H1 (cell line): ENCODE measurements at regions not wholly inside any gene's neighbourhood (a gene's known extent, or its start where the extent isn't known, plus 50 kb on each side); places are given as distances from the start of the nearest gene placed in this dataset.

ENCODE experiments used
- CTCF ChIA-PET: fragments of 300-600 bp; sonication (Branson Sonifier 250); formaldehyde crosslinking; loops from one replicate; lab custom pipeline; 2021; ENCODE audit not compliant: partially characterized antibody; lab: Charles Lee
- POLR2A ChIA-PET: fragments of 300-600 bp; sonication (Branson Sonifier 250); formaldehyde crosslinking; loops from one replicate; lab custom pipeline; 2021; ENCODE audit warnings: inconsistent platforms; ENCODE audit not compliant: partially characterized antibody; lab: Charles Lee
- DNase-seq, 2 experiments: peaks; one replicate each; pipeline versions ENCODE4 v3.0.0 to v3.0.0-alpha.2; 2010 to 2022; ENCODE audit warnings: low spot score in 2 of 2, low read depth in 1 of 2, mixed read lengths in 1 of 2
- FAIRE-seq: peaks from 2 replicates; lab custom pipeline; 2011; peaks lifted over from hg19 to GRCh38; lab: Jason Lieb, UNC
- H2AFZ ChIP-seq: 2 replicates; pipeline ENCODE4 v1.8.1; 2012; ENCODE audit warnings: low read length, inconsistent platforms
- H2AK5ac ChIP-seq: 2 replicates; pipeline ENCODE4 v1.6.1; 2013; ENCODE audit warnings: low read depth, low read length
- H2BK120ac ChIP-seq: replicated peaks from 2 replicates; pipeline ENCODE3; 2013; ENCODE audit warnings: low read depth, low read length, inconsistent platforms
- H2BK12ac ChIP-seq: 2 replicates; pipeline ENCODE4 v1.6.1; 2013; ENCODE audit warnings: low read depth, low read length
- H2BK15ac ChIP-seq: 2 replicates; pipeline ENCODE4 v1.6.1; 2013; ENCODE audit warnings: low read length
- H2BK20ac ChIP-seq: 2 replicates; pipeline ENCODE4 v1.6.1; 2013; ENCODE audit warnings: low read length
- H2BK5ac ChIP-seq: 2 replicates; pipeline ENCODE4 v1.6.1; 2013; ENCODE audit warnings: low read depth, low read length
- H3K14ac ChIP-seq: 2 replicates; pipeline ENCODE4 v1.6.1; 2013; ENCODE audit warnings: inconsistent platforms; ENCODE audit not compliant: insufficient read length
- H3K18ac ChIP-seq: 2 replicates; pipeline ENCODE4 v1.6.1; 2013; ENCODE audit warnings: low read length; ENCODE audit errors: extremely low read depth
- H3K23ac ChIP-seq: 2 replicates; pipeline ENCODE4 v1.6.1; 2013; ENCODE audit warnings: inconsistent platforms; ENCODE audit not compliant: insufficient read length
- H3K23me2 ChIP-seq: 2 replicates; pipeline ENCODE4 v1.6.1; 2013; ENCODE audit warnings: low read depth, low read length
- H3K27ac ChIP-seq: 2 replicates; pipeline ENCODE4 v1.6.1; 2011; ENCODE audit warnings: low read depth, low read length, inconsistent platforms
- H3K27me3 ChIP-seq, 4 experiments: replicated peaks in 1 of 4; 1 replicate in 1 of 4; 2 replicates in 3 of 4; pipeline versions ENCODE4 v1.6.1 to v1.8.1; 2011 to 2013; ENCODE audit warnings: low read length in 3 of 4, mild to moderate bottlenecking in 3 of 4, inconsistent platforms in 2 of 4, mixed read lengths in 2 of 4, moderate library complexity in 1 of 4; ENCODE audit not compliant: control insufficient read depth in 3 of 4, insufficient read depth in 3 of 4; ENCODE audit errors: extremely low read depth in 1 of 4
- H3K36me3 ChIP-seq, 4 experiments: 2 replicates each; pipeline versions ENCODE4 v1.6.1 to v1.8.1; 2011 to 2013; ENCODE audit warnings: mild to moderate bottlenecking in 4 of 4, low read length in 3 of 4, moderate library complexity in 2 of 4, control low read depth in 1 of 4, inconsistent platforms in 1 of 4; ENCODE audit not compliant: insufficient read depth in 4 of 4, control insufficient read depth in 2 of 4
- H3K4ac ChIP-seq: replicated peaks from 2 replicates; pipeline ENCODE3; 2013; ENCODE audit warnings: low read length, low read depth, mixed read lengths, inconsistent platforms; ENCODE audit not compliant: insufficient read length
- H3K4me1 ChIP-seq, 4 experiments: replicated peaks in 1 of 4; 1 replicate in 1 of 4; 2 replicates in 3 of 4; pipeline versions ENCODE4 v1.6.1 to v1.8.1; 2011 to 2013; ENCODE audit warnings: low read length in 3 of 4, inconsistent platforms in 2 of 4, mixed read lengths in 1 of 4; ENCODE audit not compliant: insufficient read depth in 4 of 4, control insufficient read depth in 3 of 4
- H3K4me2 ChIP-seq, 2 experiments: 2 replicates each; pipeline versions ENCODE4 v1.6.1 to v1.8.1; 2011 to 2013; ENCODE audit warnings: low read depth in 2 of 2, low read length in 2 of 2, control low read depth in 1 of 2, inconsistent platforms in 1 of 2, mild to moderate bottlenecking in 1 of 2; ENCODE audit not compliant: insufficient read depth in 1 of 2
- H3K4me3 ChIP-seq, 4 experiments: fragments of 200-600, 300-600 bp in 1 of 4; sonication (generic), shearing (Covaris generic), sonication (Bioruptor Twin) in 1 of 4; 2 replicates each; pipeline versions ENCODE4 v1.5.1 to v1.8.1; 2011 to 2016; ENCODE audit warnings: low read length in 4 of 4, low read depth in 3 of 4, control low read depth in 2 of 4, inconsistent platforms in 2 of 4, mild to moderate bottlenecking in 2 of 4, mixed read lengths in 1 of 4, moderate library complexity in 1 of 4; ENCODE audit not compliant: insufficient read depth in 2 of 4; ENCODE audit errors: extremely low read depth in 1 of 4
- H3K56ac ChIP-seq: replicated peaks from 2 replicates; pipeline ENCODE3; 2013; ENCODE audit warnings: low read depth, mild to moderate bottlenecking, mixed read lengths, low read length, inconsistent platforms; ENCODE audit not compliant: insufficient read length
- H3K79me1 ChIP-seq: 2 replicates; pipeline ENCODE4 v1.6.1; 2013; ENCODE audit warnings: low read depth, low read length, control low read depth
- H3K79me2 ChIP-seq, 2 experiments: 2 replicates each; pipeline versions ENCODE4 v1.6.1 to v1.8.1; 2012 to 2013; ENCODE audit warnings: low read length in 2 of 2, mild to moderate bottlenecking in 2 of 2, inconsistent platforms in 1 of 2; ENCODE audit not compliant: insufficient read depth in 2 of 2, control insufficient read depth in 1 of 2
- H3K9ac ChIP-seq, 4 experiments: replicated peaks in 1 of 4; 1 replicate in 1 of 4; 2 replicates in 3 of 4; pipeline versions ENCODE4 v1.6.1 to v1.8.1; 2011 to 2013; ENCODE audit warnings: low read depth in 3 of 4, low read length in 3 of 4, control low read depth in 2 of 4, mild to moderate bottlenecking in 2 of 4, moderate library complexity in 2 of 4, inconsistent platforms in 1 of 4; ENCODE audit errors: extremely low read depth in 1 of 4
- H3K9me3 ChIP-seq, 2 experiments: 2 replicates each; pipeline versions ENCODE4 v1.6.1 to v1.8.1; 2012 to 2013; ENCODE audit warnings: mild to moderate bottlenecking in 2 of 2, moderate library complexity in 2 of 2, control low read depth in 1 of 2, inconsistent platforms in 1 of 2, low read depth in 1 of 2, low read length in 1 of 2, mixed read lengths in 1 of 2; ENCODE audit not compliant: insufficient read depth in 2 of 2
- H4K20me1 ChIP-seq, 2 experiments: replicated peaks in 1 of 2; 2 replicates each; pipeline versions ENCODE3 to v1.8.1; 2011 to 2013; ENCODE audit warnings: inconsistent platforms in 2 of 2, low read length in 2 of 2, mild to moderate bottlenecking in 1 of 2; ENCODE audit not compliant: insufficient read depth in 2 of 2, control insufficient read depth in 1 of 2
- H4K5ac ChIP-seq: 2 replicates; pipeline ENCODE4 v1.6.1; 2013; ENCODE audit warnings: low read length, low read depth, mixed read lengths, inconsistent platforms; ENCODE audit not compliant: insufficient read length
- H4K8ac ChIP-seq: 2 replicates; pipeline ENCODE4 v1.8.0; 2013; ENCODE audit warnings: mild to moderate bottlenecking, moderate library complexity, low read length, inconsistent platforms; ENCODE audit not compliant: insufficient read depth; ENCODE audit errors: extremely low read depth
- H4K91ac ChIP-seq: replicated peaks from 2 replicates; pipeline ENCODE3; 2013; ENCODE audit warnings: low read length, mixed read lengths, inconsistent platforms; ENCODE audit not compliant: insufficient read length
- SIX5 ChIP-seq: IDR thresholded peaks from 2 replicates; pipeline ENCODE4 v1.6.1; 2011; ENCODE audit warnings: mild to moderate bottlenecking, low read depth, low read length
- WGBS, 2 experiments: shearing (Covaris generic) in 1 of 2; methylation state at CpG; one replicate each; pipeline versions ENCODE4 v1.1.6 to v1.1.7; 2013 to 2015; ENCODE audit warnings: low lambda C conversion rate in 2 of 2, mixed read lengths in 2 of 2, inconsistent platforms in 1 of 2, low coverage in 1 of 2, missing lambda C conversion rate in 1 of 2; ENCODE audit not compliant: insufficient replicate concordance in 2 of 2, insufficient coverage in 1 of 2, insufficient read length in 1 of 2; ENCODE audit errors: extremely low coverage in 1 of 2, missing lambda C conversion rate in 1 of 2; 5-methylcytosine and 5-hydroxymethylcytosine counted together

- Histone ChIP-seq H2AK5ac (no peak overlapping the region), H3K4ac (no peak overlapping the region), H3K27ac (no peak overlapping the region), H2BK120ac (no peak overlapping the region), H3K18ac (no peak overlapping the region), H3K14ac (no peak overlapping the region), H3K23ac (no peak overlapping the region), H3K56ac (no peak overlapping the region), H2BK12ac (no peak overlapping the region), H2AFZ (peak overlapping the region; percentile 85), H3K4me2 (peak overlapping the region in 1 of 2 experiments; percentile 10; a peak in 1 of 4 replicates), H3K9me3 (no peaks in the 10 kb centered on the region), H3K9ac (no peak overlapping the region), H3K4me3 (no peak overlapping the region), H2BK5ac (no peak overlapping the region), H2BK20ac (no peak overlapping the region), H3K4me1 (peaks cover 0 to 8% (median 2%) of the 10 kb centered on the region in 4 experiments; a peak in 4 of 7 replicates), H3K79me2 (no peaks in the 10 kb centered on the region), H4K91ac (no peak overlapping the region), H3K79me1 (no peaks in the 10 kb centered on the region), H4K20me1 (no peaks in the 10 kb centered on the region), H3K36me3 (no peaks in the 10 kb centered on the region), H3K27me3 (peaks cover 0 to 6% (median 2%) of the 10 kb centered on the region in 4 experiments; a peak in 5 of 7 replicates), H4K8ac (no peak overlapping the region), H3K23me2 (no peaks in the 10 kb centered on the region), H2BK15ac (no peak overlapping the region), H4K5ac (no peak overlapping the region)
- ChIA-PET CTCF (no interaction called here), POLR2A (no interaction called here)
- FAIRE-seq (no peak), DNase-seq (peak; percentile 56 to 64)
- WGBS, 2 experiments: 49% methylated on average over 7 of the region's 7 CpGs; no CpG with 5 or more reads in 1 of the 2 experiments
- TF ChIP-seq SIX5: no peak
Observed at GRCh38 chr10:22810643-22811465, 96.5 kb upstream of the PIP4K2A start.
